H1 (cell line): ENCODE measurements at regions not wholly inside any gene's neighbourhood (a gene's known extent, or its start where the extent isn't known, plus 50 kb on each side); places are given as distances from the start of the nearest gene placed in this dataset.

Source experiments
- CTCF ChIA-PET: fragments of 300-600 bp; sonication (Branson Sonifier 250); formaldehyde crosslinking; loops from one replicate; lab custom pipeline; 2021; ENCODE audit not compliant: partially characterized antibody; lab: Charles Lee
- POLR2A ChIA-PET: fragments of 300-600 bp; sonication (Branson Sonifier 250); formaldehyde crosslinking; loops from one replicate; lab custom pipeline; 2021; ENCODE audit warnings: inconsistent platforms; ENCODE audit not compliant: partially characterized antibody; lab: Charles Lee
- DNase-seq, 2 experiments: peaks; one replicate each; pipeline versions ENCODE4 v3.0.0 to v3.0.0-alpha.2; 2010 to 2022; ENCODE audit warnings: low spot score in 2 of 2, low read depth in 1 of 2, mixed read lengths in 1 of 2
- FAIRE-seq: peaks from 2 replicates; lab custom pipeline; 2011; peaks lifted over from hg19 to GRCh38; lab: Jason Lieb, UNC
- H2AFZ ChIP-seq: 2 replicates; pipeline ENCODE4 v1.8.1; 2012; ENCODE audit warnings: low read length, inconsistent platforms
- H2AK5ac ChIP-seq: 2 replicates; pipeline ENCODE4 v1.6.1; 2013; ENCODE audit warnings: low read depth, low read length
- H2BK120ac ChIP-seq: replicated peaks from 2 replicates; pipeline ENCODE3; 2013; ENCODE audit warnings: low read depth, low read length, inconsistent platforms
- H2BK12ac ChIP-seq: 2 replicates; pipeline ENCODE4 v1.6.1; 2013; ENCODE audit warnings: low read depth, low read length
- H2BK15ac ChIP-seq: 2 replicates; pipeline ENCODE4 v1.6.1; 2013; ENCODE audit warnings: low read length
- H2BK20ac ChIP-seq: 2 replicates; pipeline ENCODE4 v1.6.1; 2013; ENCODE audit warnings: low read length
- H2BK5ac ChIP-seq: 2 replicates; pipeline ENCODE4 v1.6.1; 2013; ENCODE audit warnings: low read depth, low read length
- H3K14ac ChIP-seq: 2 replicates; pipeline ENCODE4 v1.6.1; 2013; ENCODE audit warnings: inconsistent platforms; ENCODE audit not compliant: insufficient read length
- H3K18ac ChIP-seq: 2 replicates; pipeline ENCODE4 v1.6.1; 2013; ENCODE audit warnings: low read length; ENCODE audit errors: extremely low read depth
- H3K23ac ChIP-seq: 2 replicates; pipeline ENCODE4 v1.6.1; 2013; ENCODE audit warnings: inconsistent platforms; ENCODE audit not compliant: insufficient read length
- H3K23me2 ChIP-seq: 2 replicates; pipeline ENCODE4 v1.6.1; 2013; ENCODE audit warnings: low read depth, low read length
- H3K27ac ChIP-seq: 2 replicates; pipeline ENCODE4 v1.6.1; 2011; ENCODE audit warnings: low read depth, low read length, inconsistent platforms
- H3K27me3 ChIP-seq, 4 experiments: replicated peaks in 1 of 4; 1 replicate in 1 of 4; 2 replicates in 3 of 4; pipeline versions ENCODE4 v1.6.1 to v1.8.1; 2011 to 2013; ENCODE audit warnings: low read length in 3 of 4, mild to moderate bottlenecking in 3 of 4, inconsistent platforms in 2 of 4, mixed read lengths in 2 of 4, moderate library complexity in 1 of 4; ENCODE audit not compliant: control insufficient read depth in 3 of 4, insufficient read depth in 3 of 4; ENCODE audit errors: extremely low read depth in 1 of 4
- H3K36me3 ChIP-seq, 4 experiments: 2 replicates each; pipeline versions ENCODE4 v1.6.1 to v1.8.1; 2011 to 2013; ENCODE audit warnings: mild to moderate bottlenecking in 4 of 4, low read length in 3 of 4, moderate library complexity in 2 of 4, control low read depth in 1 of 4, inconsistent platforms in 1 of 4; ENCODE audit not compliant: insufficient read depth in 4 of 4, control insufficient read depth in 2 of 4
- H3K4ac ChIP-seq: replicated peaks from 2 replicates; pipeline ENCODE3; 2013; ENCODE audit warnings: low read length, low read depth, mixed read lengths, inconsistent platforms; ENCODE audit not compliant: insufficient read length
- H3K4me1 ChIP-seq, 4 experiments: replicated peaks in 1 of 4; 1 replicate in 1 of 4; 2 replicates in 3 of 4; pipeline versions ENCODE4 v1.6.1 to v1.8.1; 2011 to 2013; ENCODE audit warnings: low read length in 3 of 4, inconsistent platforms in 2 of 4, mixed read lengths in 1 of 4; ENCODE audit not compliant: insufficient read depth in 4 of 4, control insufficient read depth in 3 of 4
- H3K4me2 ChIP-seq, 2 experiments: 2 replicates each; pipeline versions ENCODE4 v1.6.1 to v1.8.1; 2011 to 2013; ENCODE audit warnings: low read depth in 2 of 2, low read length in 2 of 2, control low read depth in 1 of 2, inconsistent platforms in 1 of 2, mild to moderate bottlenecking in 1 of 2; ENCODE audit not compliant: insufficient read depth in 1 of 2
- H3K4me3 ChIP-seq, 4 experiments: fragments of 200-600, 300-600 bp in 1 of 4; sonication (generic), shearing (Covaris generic), sonication (Bioruptor Twin) in 1 of 4; 2 replicates each; pipeline versions ENCODE4 v1.5.1 to v1.8.1; 2011 to 2016; ENCODE audit warnings: low read length in 4 of 4, low read depth in 3 of 4, control low read depth in 2 of 4, inconsistent platforms in 2 of 4, mild to moderate bottlenecking in 2 of 4, mixed read lengths in 1 of 4, moderate library complexity in 1 of 4; ENCODE audit not compliant: insufficient read depth in 2 of 4; ENCODE audit errors: extremely low read depth in 1 of 4
- H3K56ac ChIP-seq: replicated peaks from 2 replicates; pipeline ENCODE3; 2013; ENCODE audit warnings: low read depth, mild to moderate bottlenecking, mixed read lengths, low read length, inconsistent platforms; ENCODE audit not compliant: insufficient read length
- H3K79me1 ChIP-seq: 2 replicates; pipeline ENCODE4 v1.6.1; 2013; ENCODE audit warnings: low read depth, low read length, control low read depth
- H3K79me2 ChIP-seq, 2 experiments: 2 replicates each; pipeline versions ENCODE4 v1.6.1 to v1.8.1; 2012 to 2013; ENCODE audit warnings: low read length in 2 of 2, mild to moderate bottlenecking in 2 of 2, inconsistent platforms in 1 of 2; ENCODE audit not compliant: insufficient read depth in 2 of 2, control insufficient read depth in 1 of 2
- H3K9ac ChIP-seq, 4 experiments: replicated peaks in 1 of 4; 1 replicate in 1 of 4; 2 replicates in 3 of 4; pipeline versions ENCODE4 v1.6.1 to v1.8.1; 2011 to 2013; ENCODE audit warnings: low read depth in 3 of 4, low read length in 3 of 4, control low read depth in 2 of 4, mild to moderate bottlenecking in 2 of 4, moderate library complexity in 2 of 4, inconsistent platforms in 1 of 4; ENCODE audit errors: extremely low read depth in 1 of 4
- H3K9me3 ChIP-seq, 2 experiments: 2 replicates each; pipeline versions ENCODE4 v1.6.1 to v1.8.1; 2012 to 2013; ENCODE audit warnings: mild to moderate bottlenecking in 2 of 2, moderate library complexity in 2 of 2, control low read depth in 1 of 2, inconsistent platforms in 1 of 2, low read depth in 1 of 2, low read length in 1 of 2, mixed read lengths in 1 of 2; ENCODE audit not compliant: insufficient read depth in 2 of 2
- H4K20me1 ChIP-seq, 2 experiments: replicated peaks in 1 of 2; 2 replicates each; pipeline versions ENCODE3 to v1.8.1; 2011 to 2013; ENCODE audit warnings: inconsistent platforms in 2 of 2, low read length in 2 of 2, mild to moderate bottlenecking in 1 of 2; ENCODE audit not compliant: insufficient read depth in 2 of 2, control insufficient read depth in 1 of 2
- H4K5ac ChIP-seq: 2 replicates; pipeline ENCODE4 v1.6.1; 2013; ENCODE audit warnings: low read length, low read depth, mixed read lengths, inconsistent platforms; ENCODE audit not compliant: insufficient read length
- H4K8ac ChIP-seq: 2 replicates; pipeline ENCODE4 v1.8.0; 2013; ENCODE audit warnings: mild to moderate bottlenecking, moderate library complexity, low read length, inconsistent platforms; ENCODE audit not compliant: insufficient read depth; ENCODE audit errors: extremely low read depth
- H4K91ac ChIP-seq: replicated peaks from 2 replicates; pipeline ENCODE3; 2013; ENCODE audit warnings: low read length, mixed read lengths, inconsistent platforms; ENCODE audit not compliant: insufficient read length
- POLR2A ChIP-seq, 2 experiments: IDR thresholded peaks; 1 replicate in 1 of 2; 2 replicates in 1 of 2; pipeline ENCODE4 v1.6.1; 2011; ENCODE audit warnings: low read depth in 2 of 2, low read length in 2 of 2, mild to moderate bottlenecking in 2 of 2; ENCODE audit errors: control extremely low read depth in 1 of 2
- POLR2AphosphoS5 ChIP-seq: IDR thresholded peaks from 2 replicates; pipeline ENCODE4 v1.6.1; 2011; ENCODE audit warnings: low read depth, low read length
- POU5F1 ChIP-seq: IDR thresholded peaks from 2 replicates; pipeline ENCODE4 v1.6.1; 2011; ENCODE audit warnings: low read depth, mild to moderate bottlenecking, low read length, moderate library complexity
- RBBP5 ChIP-seq: IDR thresholded peaks from 2 replicates; pipeline ENCODE4 v1.7.1; 2012; ENCODE audit warnings: low read depth, mild to moderate bottlenecking, inconsistent platforms, low read length, moderate library complexity, borderline replicate concordance
- SP1 ChIP-seq: IDR thresholded peaks from 2 replicates; pipeline ENCODE4 v1.6.1; 2011; ENCODE audit warnings: low read depth, low read length
- SUZ12 ChIP-seq: fragments of 200-600 bp; sonication (generic); IDR thresholded peaks from 2 replicates; pipeline ENCODE4 v1.6.1; 2012; ENCODE audit warnings: mild to moderate bottlenecking, inconsistent platforms, low read length, moderate library complexity, mixed read lengths
- TEAD4 ChIP-seq: IDR thresholded peaks from 2 replicates; pipeline ENCODE4 v1.6.1; 2012; ENCODE audit warnings: low read depth, low read length, inconsistent platforms, mixed read lengths
- WGBS, 2 experiments: shearing (Covaris generic) in 1 of 2; methylation state at CpG; one replicate each; pipeline versions ENCODE4 v1.1.6 to v1.1.7; 2013 to 2015; ENCODE audit warnings: low lambda C conversion rate in 2 of 2, mixed read lengths in 2 of 2, inconsistent platforms in 1 of 2, low coverage in 1 of 2, missing lambda C conversion rate in 1 of 2; ENCODE audit not compliant: insufficient replicate concordance in 2 of 2, insufficient coverage in 1 of 2, insufficient read length in 1 of 2; ENCODE audit errors: extremely low coverage in 1 of 2, missing lambda C conversion rate in 1 of 2; 5-methylcytosine and 5-hydroxymethylcytosine counted together
- TF ChIP-seq, protein P1 (sequence below): IDR thresholded peaks from 2 replicates; pipeline ENCODE4 v1.6.1; 2012; ENCODE audit warnings: low read length, inconsistent platforms

DNA sequence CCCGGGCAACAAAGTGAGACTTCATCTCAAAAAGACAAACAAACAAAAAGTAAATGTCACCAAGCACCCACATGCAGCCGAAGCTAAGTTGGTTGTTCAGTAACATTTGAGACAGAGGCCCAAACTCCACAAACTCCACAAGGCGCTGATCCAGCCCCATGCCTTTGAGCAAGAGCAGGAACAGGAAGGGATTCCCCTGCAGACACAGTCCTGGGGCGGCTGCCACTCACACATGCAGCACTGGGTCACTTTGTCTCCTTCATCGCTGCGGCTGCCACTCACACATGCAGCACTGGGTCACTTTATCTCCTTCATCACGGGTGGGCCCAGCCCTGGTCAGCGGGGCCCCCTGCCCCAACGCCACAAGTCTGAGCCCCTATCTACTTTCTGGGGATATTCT, 246.9 kb upstream of the RREB1 start:
- ChIA-PET POLR2A (interaction anchor here (1.1 kb wide), 1 partner anchor 102 kb away, joined by 3 read pairs; no protein-coding TSS in a partner anchor), CTCF (interaction anchor here (0.6 to 1.3 kb wide), 5 partner anchors 31 to 383 kb away, joined by 3 to 4 read pairs (median 3); no protein-coding TSS in a partner anchor)
- Histone ChIP-seq H2BK5ac (no peak overlapping the region), H3K4ac (no peak overlapping the region), H2AK5ac (no peak overlapping the region), H3K9me3 (no peaks in the 10 kb centered on the region), H2BK12ac (no peak overlapping the region), H3K79me2 (no peaks in the 10 kb centered on the region), H4K91ac (no peak overlapping the region), H3K4me1 (peaks cover 6 to 14% (median 11%) of the 10 kb centered on the region in 4 experiments), H3K14ac (no peak overlapping the region), H3K79me1 (no peaks in the 10 kb centered on the region; the same call in 1 of the 2 replicates), H2BK120ac (no peak overlapping the region), H3K4me3 (no peak overlapping the region), H3K27ac (no peak overlapping the region), H3K23ac (no peak overlapping the region), H2BK20ac (no peak overlapping the region), H2BK15ac (no peak overlapping the region), H4K8ac (no peak overlapping the region), H3K27me3 (no peaks in the 10 kb centered on the region; a peak in 1 of 7 replicates), H3K9ac (no peak overlapping the region), H3K36me3 (no peaks in the 10 kb centered on the region), H4K5ac (no peak overlapping the region), H3K56ac (no peak overlapping the region), H3K4me2 (no peak overlapping the region), H4K20me1 (no peaks in the 10 kb centered on the region), H2AFZ (no peak overlapping the region), H3K23me2 (no peaks in the 10 kb centered on the region; the same call in 1 of the 2 replicates), H3K18ac (no peak overlapping the region)
- DNase-seq (no peak), FAIRE-seq (no peak)
- 77% methylated on average over 9 of the region's 9 CpGs; no CpG with 5 or more reads in 1 of the 2 experiments for WGBS, 2 experiments
- TF ChIP-seq POLR2AphosphoS5 (no peak), SP1 (no peak), SUZ12 (no peak), POU5F1 (no peak), RBBP5 (no peak), POLR2A (IDR thresholded peaks at IDR 0.05; ENCODE audit: control extremely low read depth in 1 of 2, low read depth in 2 of 2, low read length in 2 of 2) (no peak), TEAD4 (no peak)
- TF ChIP-seq, protein P1, sequence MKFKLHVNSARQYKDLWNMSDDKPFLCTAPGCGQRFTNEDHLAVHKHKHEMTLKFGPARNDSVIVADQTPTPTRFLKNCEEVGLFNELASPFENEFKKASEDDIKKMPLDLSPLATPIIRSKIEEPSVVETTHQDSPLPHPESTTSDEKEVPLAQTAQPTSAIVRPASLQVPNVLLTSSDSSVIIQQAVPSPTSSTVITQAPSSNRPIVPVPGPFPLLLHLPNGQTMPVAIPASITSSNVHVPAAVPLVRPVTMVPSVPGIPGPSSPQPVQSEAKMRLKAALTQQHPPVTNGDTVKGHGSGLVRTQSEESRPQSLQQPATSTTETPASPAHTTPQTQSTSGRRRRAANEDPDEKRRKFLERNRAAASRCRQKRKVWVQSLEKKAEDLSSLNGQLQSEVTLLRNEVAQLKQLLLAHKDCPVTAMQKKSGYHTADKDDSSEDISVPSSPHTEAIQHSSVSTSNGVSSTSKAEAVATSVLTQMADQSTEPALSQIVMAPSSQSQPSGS: no peak
